Epithelial cell of proximal tubule (primary cell): ENCODE measurements at regions not wholly inside any gene's neighbourhood (a gene's known extent, or its start where the extent isn't known, plus 50 kb on each side); places are given as distances from the start of the nearest gene placed in this dataset.

Source experiments
- DNase-seq: peaks from one replicate; pipeline ENCODE4 v3.0.0-alpha.2; 2011; ENCODE audit warnings: low read depth
- H3K4me3 ChIP-seq: 2 replicates; pipeline ENCODE4 v1.5.1; 2011; ENCODE audit warnings: low read depth, mild to moderate bottlenecking, low read length
- TF ChIP-seq, protein P1 (sequence below): conservative IDR thresholded peaks from 2 replicates; pipeline ENCODE4 v1.5.1; 2012; ENCODE audit warnings: low read depth, mild to moderate bottlenecking, low read length

DNA sequence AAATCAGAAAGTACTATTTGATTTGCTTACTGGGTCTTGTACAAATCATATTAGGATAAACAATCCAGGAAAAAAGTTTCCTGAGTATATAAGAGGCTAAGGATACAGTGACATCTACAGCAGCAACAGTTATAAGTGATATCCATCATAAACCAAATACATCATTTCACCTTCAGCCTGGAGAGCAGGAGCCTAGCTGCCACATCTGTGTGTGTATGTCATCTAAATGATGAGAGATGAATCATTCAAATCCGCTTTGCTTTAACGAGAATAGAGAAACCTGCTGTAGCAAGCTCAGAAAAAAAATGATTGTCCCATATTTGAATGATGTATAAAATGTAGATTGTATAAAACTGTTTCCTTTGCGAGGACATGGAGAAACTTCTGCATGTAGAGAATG is 841.4 kb downstream of the SI start:
- TF ChIP-seq, protein P1, sequence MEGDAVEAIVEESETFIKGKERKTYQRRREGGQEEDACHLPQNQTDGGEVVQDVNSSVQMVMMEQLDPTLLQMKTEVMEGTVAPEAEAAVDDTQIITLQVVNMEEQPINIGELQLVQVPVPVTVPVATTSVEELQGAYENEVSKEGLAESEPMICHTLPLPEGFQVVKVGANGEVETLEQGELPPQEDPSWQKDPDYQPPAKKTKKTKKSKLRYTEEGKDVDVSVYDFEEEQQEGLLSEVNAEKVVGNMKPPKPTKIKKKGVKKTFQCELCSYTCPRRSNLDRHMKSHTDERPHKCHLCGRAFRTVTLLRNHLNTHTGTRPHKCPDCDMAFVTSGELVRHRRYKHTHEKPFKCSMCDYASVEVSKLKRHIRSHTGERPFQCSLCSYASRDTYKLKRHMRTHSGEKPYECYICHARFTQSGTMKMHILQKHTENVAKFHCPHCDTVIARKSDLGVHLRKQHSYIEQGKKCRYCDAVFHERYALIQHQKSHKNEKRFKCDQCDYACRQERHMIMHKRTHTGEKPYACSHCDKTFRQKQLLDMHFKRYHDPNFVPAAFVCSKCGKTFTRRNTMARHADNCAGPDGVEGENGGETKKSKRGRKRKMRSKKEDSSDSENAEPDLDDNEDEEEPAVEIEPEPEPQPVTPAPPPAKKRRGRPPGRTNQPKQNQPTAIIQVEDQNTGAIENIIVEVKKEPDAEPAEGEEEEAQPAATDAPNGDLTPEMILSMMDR, result no peak
- no peak overlapping the region for H3K4me3 ChIP-seq
- no peak for DNase-seq

DNA sequence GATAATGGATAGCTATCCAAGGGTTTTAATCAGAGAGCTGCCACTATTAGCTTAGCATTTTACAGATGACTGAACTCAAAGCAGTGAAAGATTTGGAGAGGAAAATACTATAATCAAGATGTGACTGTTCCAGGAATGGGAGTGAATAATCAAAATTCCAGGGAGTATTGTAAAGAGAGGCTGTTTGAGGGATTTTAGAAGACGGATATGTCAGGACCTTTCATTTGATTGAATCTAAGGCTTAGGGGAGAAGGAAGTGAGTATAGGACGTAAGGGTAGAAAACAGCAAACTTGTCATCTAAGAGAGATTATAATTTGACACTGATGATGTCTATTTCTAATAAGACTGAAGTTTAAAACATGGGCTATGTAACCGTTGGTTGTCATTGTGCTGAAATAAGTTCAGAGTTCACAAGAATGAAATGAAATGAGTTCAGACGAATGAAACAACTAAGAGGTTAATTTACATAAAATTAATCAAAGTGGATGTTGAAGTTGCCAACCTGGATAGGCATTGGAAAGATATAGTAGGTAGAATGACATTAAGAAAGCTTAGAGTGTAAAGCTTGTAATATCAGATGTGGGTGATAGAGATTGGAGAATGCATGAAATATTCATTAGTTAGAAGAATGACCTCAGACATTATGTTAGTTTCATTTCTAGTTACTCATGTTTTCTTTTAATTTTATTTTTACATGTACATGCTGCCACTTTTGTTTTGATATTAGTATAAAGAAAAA is 842.8 kb downstream of the SI start:
- DNase-seq, result no peak
- H3K4me3 ChIP-seq, result no peak overlapping the region
- TF ChIP-seq, protein P1, result no peak

DNA sequence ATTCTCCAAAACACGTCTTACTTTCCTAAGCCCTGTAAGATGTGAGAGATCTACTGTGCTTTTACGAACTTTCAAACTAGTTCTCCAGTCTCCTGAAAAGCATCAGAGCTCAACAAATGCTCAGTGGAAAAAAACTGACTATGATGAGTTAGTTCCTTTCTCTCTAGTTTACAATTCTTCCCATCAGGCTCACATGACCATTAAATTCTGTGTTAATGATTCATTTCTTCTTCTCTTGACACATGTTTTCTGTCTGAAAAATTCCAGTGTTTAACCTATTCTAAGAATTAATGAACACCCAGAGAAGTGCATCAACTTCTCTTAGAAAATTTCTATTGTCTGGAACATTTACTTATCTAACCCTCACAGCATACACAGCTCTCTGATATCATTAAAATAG is 844.3 kb downstream of the SI start:
- TF ChIP-seq, protein P1, result no peak
- no peak overlapping the region for H3K4me3 ChIP-seq
- DNase-seq, result peak; percentile 66

DNA sequence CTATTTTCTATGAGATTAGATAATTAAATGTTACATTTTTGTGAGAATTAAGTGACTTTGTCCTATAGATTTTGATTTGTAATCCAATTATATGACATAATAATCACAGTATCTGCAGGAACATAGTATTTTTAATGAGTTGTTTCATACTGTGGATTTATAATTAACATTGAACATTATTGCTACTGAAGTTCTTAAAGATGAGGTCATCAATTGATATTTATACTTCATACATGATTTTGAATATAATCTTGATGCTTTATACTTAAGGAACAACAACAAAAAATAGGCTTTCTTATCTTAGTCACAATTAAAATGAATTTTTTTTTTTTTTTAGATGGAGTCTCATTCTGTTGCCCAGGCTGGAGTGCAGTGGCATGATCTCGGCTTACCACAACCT is 846.6 kb downstream of the SI start:
- TF ChIP-seq, protein P1, result no peak
- no peak for DNase-seq
- H3K4me3 ChIP-seq, result no peak overlapping the region

DNA sequence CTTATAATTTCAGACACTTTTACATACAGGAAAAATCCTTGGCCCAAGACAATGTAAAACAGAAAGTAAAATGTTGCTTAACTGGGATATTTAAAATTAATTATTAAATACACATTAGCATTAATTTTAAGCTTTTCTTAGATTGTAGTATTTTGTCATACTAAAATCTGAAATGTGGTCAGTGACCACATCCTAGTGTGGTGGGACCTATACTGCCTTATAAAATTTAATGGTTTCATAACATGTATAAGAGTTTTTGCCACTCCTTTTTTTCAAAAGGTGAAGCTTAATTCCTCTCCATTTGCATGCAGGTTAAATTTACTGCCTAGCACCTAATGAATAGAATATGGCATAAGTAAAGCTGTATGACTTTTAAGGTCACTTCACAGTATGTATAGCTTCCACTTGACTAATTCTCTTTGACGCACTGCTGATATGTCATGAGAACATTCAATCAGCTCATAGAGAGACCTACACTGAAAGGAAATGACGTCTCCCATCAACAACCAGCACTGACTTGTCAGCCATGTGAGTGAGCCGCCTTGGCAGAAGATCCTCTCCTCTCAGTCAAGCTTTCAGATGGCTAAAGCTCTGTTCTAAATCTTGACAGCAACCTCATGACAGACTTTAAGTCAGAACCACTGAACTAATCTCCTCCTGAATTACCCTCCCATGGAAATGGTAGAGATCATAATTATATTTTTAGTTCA is 847.8 kb downstream of the SI start:
- no peak for DNase-seq
- TF ChIP-seq, protein P1, result no peak

DNA sequence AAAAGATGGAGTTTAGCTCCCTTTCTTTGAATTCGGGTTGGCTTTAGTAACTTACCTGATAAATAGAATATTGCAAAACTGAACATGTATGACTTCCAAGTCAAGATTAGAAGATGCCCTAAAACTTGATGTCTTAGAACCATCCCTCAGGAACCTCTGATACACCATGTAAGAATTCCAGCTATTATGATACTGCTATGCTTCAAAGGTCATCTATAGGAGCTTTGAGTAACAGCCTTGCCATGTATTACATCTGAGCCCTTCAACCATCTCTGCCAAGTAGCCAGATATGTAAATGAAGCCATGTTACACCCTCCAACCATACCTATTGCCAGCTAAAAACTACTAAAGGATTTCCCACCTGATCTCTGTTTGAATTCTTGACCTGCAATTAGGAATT is 854.2 kb downstream of the SI start:
- TF ChIP-seq, protein P1, result no peak
- H3K4me3 ChIP-seq, result no peak overlapping the region
- no peak for DNase-seq

More for the DNA sequence above, 847.8 kb downstream of the SI start:
- no peak overlapping the region for H3K4me3 ChIP-seq
